Esophagus muscularis mucosa (tissue), 3 donors: ENCODE measurements at regions not wholly inside any gene's neighbourhood (a gene's known extent, or its start where the extent isn't known, plus 50 kb on each side); places are given as distances from the start of the nearest gene placed in this dataset.

ENCODE experiments used
- EP300 ChIP-seq: sonication (generic); formaldehyde crosslinking; IDR thresholded peaks from one replicate; pipeline ENCODE4 v1.6.1; 2017; ENCODE audit warnings: antibody characterized with exemption
- TF ChIP-seq, protein P1 (sequence below), 3 experiments: fragments of 200-600 bp in 2 of 3; fragments of 450-650 bp in 1 of 3; sonication (generic) in 2 of 3; IDR thresholded peaks; one replicate each; pipeline ENCODE4 v1.5.1; 2017 to 2019; ENCODE audit warnings: antibody characterized with exemption in 3 of 3, mild to moderate bottlenecking in 2 of 3, moderate library complexity in 1 of 3

DNA sequence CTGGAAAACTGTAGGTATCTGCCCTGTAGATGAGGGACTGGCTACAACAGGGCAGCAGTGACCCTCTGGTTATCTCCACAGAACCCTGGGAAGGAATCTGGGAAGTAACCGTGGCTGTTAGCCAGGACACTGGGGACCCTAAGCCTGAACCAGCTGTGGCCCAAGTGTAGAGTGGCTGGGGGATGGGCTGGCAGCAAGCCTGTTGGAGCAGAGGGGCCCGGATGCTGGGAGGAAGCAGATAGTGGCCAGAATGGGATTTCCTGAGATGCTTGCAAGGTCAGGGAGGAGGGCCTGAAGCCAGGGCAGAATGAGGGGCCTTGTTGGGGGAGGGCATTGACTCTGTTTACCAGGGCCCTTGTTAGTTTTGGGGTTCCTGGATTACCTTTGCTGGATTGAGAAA lies 161.0 kb upstream of the EOLA2 start:
- TF ChIP-seq, protein P1, sequence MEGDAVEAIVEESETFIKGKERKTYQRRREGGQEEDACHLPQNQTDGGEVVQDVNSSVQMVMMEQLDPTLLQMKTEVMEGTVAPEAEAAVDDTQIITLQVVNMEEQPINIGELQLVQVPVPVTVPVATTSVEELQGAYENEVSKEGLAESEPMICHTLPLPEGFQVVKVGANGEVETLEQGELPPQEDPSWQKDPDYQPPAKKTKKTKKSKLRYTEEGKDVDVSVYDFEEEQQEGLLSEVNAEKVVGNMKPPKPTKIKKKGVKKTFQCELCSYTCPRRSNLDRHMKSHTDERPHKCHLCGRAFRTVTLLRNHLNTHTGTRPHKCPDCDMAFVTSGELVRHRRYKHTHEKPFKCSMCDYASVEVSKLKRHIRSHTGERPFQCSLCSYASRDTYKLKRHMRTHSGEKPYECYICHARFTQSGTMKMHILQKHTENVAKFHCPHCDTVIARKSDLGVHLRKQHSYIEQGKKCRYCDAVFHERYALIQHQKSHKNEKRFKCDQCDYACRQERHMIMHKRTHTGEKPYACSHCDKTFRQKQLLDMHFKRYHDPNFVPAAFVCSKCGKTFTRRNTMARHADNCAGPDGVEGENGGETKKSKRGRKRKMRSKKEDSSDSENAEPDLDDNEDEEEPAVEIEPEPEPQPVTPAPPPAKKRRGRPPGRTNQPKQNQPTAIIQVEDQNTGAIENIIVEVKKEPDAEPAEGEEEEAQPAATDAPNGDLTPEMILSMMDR (IDR thresholded peaks at IDR 0.05), result no peak
- no peak for TF ChIP-seq EP300
